GM11168 (cell line): ENCODE measurements at regions not wholly inside any gene's neighbourhood (a gene's known extent, or its start where the extent isn't known, plus 50 kb on each side); places are given as distances from the start of the nearest gene placed in this dataset.

Experiments used
- in situ Hi-C: fragments of 300-500 bp; cut with MboI; formaldehyde crosslinking; loops from one replicate; pipeline ENCODE4 v1.12.0; 2022; ENCODE audit warnings: low sequenced_read_pairs; ENCODE audit not compliant: unreplicated experiment

GRCh38 chr20:7366189-7366588, 574.1 kb downstream of the HAO1 start:
- in situ Hi-C loops: no loop called here

DNA sequence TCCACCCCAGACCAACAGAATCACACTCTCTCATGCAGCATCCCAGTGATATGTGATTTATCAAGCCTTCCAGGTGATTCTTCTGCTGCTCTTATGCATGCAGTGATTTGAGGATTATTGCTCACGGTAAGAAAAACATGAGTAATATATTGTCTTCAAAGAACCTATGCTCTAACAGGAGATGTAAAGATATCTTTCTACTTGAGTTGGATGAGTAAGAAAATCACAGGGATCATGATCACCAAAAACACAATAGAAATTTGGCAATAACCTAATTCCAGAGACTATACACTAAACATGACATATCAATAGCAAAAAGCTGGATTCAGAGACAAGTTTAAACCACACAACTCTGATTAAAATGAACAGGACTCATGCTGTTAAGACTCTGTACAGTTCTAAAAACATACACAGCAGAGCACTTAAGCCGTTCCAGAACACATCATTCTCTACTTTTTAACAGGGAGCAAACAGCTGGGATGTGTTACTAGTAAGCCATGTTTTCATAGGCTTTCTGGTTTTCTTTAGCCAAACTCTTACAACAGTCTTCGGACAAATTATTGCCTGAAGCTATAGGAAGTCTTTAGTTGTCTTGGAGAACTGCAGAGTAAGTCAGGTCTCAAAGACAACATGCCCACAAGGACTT, 568.6 kb downstream of the HAO1 start:
- in situ Hi-C loops: no loop called here

DNA sequence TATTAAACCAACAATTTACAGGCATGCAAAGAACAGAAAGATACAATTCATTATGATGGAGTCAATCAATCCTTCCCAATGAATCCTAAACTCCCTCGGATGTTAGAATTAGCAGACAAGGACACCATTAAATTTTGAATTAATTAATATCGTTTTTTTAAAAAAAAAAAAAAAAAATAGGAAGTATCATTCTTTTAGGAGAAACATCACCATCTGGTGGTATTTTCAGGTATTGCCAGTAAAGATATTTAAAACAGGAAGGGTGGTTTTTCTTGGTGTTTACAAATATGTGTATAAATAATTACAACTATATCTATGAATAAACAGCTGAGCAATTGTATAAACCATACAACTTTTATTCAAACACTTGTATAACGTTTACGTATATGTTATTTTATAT, 564.4 kb downstream of the HAO1 start:
- in situ Hi-C loops: no loop called here

GRCh38 chr20:7378864-7379605, 561.2 kb downstream of the HAO1 start:
- in situ Hi-C loops: no loop called here

GRCh38 chr20:7379621-7380220, 560.5 kb downstream of the HAO1 start:
- in situ Hi-C loops: no loop called here

- in situ Hi-C loops: no loop called here
These were observed 557.0 kb downstream of the HAO1 start for GRCh38 chr20:7383216-7383615.

GRCh38 chr20:7387638-7388193, 552.5 kb downstream of the HAO1 start:
- in situ Hi-C loops: no loop called here

- in situ Hi-C loops: no loop called here
These were observed 551.0 kb downstream of the HAO1 start for GRCh38 chr20:7389216-7389615.

DNA sequence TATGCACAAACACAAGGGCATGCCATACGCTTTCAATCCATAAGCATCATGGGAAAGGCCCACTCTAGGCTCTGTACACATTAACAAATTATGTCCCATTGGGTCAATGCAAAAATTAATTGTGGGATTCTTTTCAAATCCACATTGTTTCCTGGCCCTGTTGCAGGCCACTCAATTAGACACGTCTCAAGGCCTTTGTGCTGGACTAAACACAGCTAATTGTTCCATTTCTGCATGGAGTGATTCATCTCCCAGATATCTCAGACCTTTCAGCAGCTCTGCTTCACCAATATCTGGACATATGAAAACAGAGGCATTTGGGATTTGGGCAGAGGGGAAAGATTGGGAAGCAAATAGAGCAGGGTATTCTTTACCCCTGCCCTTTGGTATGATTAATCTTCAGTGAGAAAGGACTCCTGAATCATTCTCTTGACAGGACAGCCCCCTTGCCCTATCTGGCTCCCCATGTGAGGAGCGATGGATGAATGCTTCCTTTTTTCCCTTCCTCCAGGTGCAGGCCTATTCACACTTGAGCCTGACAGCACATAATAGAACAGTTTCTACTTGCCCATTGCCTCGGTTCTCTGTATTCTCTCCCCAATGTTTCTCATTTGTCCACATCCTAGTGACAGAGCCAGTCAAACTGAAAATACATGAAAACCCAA, 547.6 kb downstream of the HAO1 start:
- in situ Hi-C loops: no loop called here

DNA sequence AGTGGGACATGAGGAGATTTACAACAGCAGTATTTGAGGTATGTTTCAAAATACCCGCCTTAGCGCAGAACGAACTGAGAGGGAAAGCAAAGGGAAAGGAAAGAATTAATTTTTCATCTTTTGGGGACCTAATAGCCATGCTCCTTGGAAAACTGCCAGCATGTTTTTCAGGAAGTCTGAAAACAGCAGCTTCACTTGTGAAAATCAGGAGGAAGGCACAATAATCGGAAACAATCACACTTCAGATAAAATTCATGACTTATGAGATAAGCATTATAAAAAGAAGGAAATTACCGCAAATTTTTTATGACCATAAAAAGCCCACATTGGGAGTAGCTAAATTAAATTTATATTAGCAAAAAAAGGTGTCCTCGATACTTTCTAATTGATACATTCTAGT, 541.1 kb downstream of the HAO1 start:
- in situ Hi-C loops: no loop called here

- in situ Hi-C loops: no loop called here
These were observed 540.7 kb downstream of the HAO1 start for GRCh38 chr20:7399575-7399974.

DNA sequence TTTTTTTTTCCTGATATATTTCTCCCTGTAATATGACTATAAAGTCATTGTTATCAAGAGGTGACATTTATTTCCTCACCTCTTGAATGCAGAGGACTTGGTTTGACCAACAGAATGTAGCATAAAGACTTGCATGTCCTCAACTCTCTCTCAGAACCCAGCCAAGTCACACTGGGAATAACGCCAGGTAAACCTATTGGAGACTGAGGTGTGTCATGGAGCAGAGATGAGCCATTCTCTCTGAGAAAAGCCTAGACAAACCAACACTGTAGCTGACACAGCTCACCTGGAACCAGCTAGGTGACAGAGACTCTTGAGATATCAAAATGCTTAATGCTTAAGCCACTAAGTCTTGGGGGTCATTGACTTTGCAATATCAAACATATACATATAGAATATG, 533.6 kb downstream of the HAO1 start:
- in situ Hi-C loops: no loop called here

DNA sequence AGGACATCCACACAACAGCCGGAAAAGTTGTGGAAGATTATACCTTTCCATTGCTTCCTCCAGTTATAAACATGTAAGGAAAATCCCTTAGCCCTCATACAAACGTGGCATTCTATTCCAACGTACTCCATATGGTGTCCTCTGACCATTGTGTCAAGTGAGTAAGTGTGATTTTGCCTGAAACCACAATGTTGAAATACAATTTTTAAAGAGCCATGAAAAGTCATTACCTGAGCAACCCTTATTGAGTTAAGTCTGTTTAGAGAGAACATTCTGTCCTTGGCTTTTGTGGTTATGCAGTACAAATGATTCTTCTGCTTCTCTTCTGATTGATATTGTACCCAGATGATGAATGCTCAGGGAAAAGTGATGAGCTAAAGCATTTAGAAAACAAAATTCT, 530.1 kb downstream of the HAO1 start:
- in situ Hi-C loops: no loop called here

DNA sequence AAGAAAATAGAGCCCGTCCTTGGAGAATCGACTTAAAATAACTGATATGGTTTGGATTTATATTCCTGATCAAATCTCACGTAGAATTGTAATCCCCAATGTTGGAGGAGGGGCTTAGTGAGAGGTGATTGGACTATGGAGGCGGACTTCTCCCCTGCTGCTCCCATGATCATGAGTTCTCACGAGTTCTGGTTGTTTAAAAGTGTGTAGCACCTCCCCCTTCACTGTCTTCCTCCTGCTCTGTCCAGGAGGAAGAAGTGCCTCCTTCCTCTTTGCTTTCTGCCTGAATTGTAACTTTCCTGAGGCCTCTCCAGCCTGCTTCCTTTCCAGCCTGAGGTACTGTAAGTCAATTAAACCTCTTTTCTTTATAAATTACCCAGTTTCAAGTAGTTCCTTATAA, 529.2 kb downstream of the HAO1 start:
- in situ Hi-C loops: no loop called here

DNA sequence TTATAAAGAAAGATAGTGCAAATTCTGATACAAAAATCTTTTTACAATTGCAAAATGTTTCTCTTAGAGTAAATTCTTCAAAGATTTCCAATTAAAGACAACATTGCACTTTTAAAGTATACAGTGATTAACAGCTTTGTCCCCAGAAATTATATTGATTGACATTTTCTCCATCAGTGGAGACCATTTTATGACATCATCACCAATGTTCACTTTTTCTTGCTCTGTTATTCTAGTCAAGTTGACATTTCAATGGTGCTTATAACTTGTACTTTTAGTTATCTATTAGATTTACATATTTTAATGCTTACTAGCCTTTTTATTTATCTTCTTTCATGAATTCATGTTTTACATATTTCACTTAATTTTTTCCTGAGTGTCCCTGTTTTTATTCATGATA, 524.8 kb downstream of the HAO1 start:
- in situ Hi-C loops: no loop called here

GRCh38 chr20:7416382-7416781, 523.9 kb downstream of the HAO1 start:
- in situ Hi-C loops: no loop called here

- in situ Hi-C loops: no loop called here
These were observed 519.9 kb downstream of the HAO1 start for GRCh38 chr20:7420345-7420744.

GRCh38 chr20:7426890-7427496, 513.3 kb downstream of the HAO1 start:
- in situ Hi-C loops: no loop called here

DNA sequence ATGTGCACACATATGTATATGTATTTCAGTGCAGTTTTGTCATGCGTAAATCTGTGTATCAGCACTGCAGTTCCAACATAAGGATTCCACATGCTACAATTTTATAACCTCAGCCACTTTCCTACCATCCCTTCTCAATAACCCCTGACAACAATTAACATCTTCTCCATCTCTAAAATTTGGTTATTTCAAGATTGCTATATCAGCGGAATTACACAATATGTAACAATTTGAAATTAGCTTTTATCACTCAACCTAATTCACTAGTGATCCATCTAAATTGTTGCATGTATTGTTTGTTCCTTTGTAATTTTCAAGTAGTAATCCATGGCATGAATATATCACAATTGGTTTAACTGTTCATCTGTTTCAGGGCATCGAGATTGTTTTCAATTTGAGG, 511.3 kb downstream of the HAO1 start:
- in situ Hi-C loops: no loop called here

DNA sequence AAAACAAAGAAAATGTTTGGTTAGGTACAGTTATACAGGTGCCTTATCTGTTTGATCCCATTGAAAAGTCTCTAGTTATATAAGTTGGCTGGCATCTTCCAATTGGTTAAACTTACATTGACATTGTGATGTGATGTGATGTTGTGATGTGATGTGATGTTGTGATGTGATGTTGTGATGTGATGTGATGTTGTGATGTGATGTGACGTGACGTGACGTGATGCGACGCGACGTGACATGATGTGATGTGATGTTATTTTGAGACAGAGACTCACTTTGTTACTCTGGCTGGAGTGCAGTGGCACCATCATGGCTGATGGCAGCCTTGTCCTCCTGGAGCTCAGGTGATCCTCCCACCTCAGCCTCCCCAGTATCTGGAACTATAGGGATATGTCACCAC, 507.6 kb downstream of the HAO1 start:
- in situ Hi-C loops: no loop called here
